T follicular helper cell (primary cell): ENCODE measurements at regions not wholly inside any gene's neighbourhood (a gene's known extent, or its start where the extent isn't known, plus 50 kb on each side); places are given as distances from the start of the nearest gene placed in this dataset.
"Not testable (repeated sequence)": the region's sequence is repeated elsewhere in the genome, so short reads cannot be mapped to it uniquely, and the experiment has no call there.

ENCODE experiments used
- DNase-seq: peaks from one replicate; pipeline ENCODE4 v3.0.0-alpha.2; 2020; ENCODE audit warnings: low read depth

- no peak for DNase-seq
Measured at GRCh38 chr13:48808683-48809082, 155.0 kb downstream of the CYSLTR2 start.

- DNase-seq, result no peak
Measured at GRCh38 chr13:48810013-48810412, 156.3 kb downstream of the CYSLTR2 start.

GRCh38 chr13:48813518-48813917 is 159.8 kb downstream of the CYSLTR2 start:
- DNase-seq, result no peak

GRCh38 chr13:48816700-48817099 is 159.0 kb upstream of the FNDC3A start:
- no peak for DNase-seq

- DNase-seq, result no peak
Measured at GRCh38 chr13:48817166-48817802, 158.4 kb upstream of the FNDC3A start.

- DNase-seq, result no peak
Measured at GRCh38 chr13:48818495-48819356, 157.0 kb upstream of the FNDC3A start.

- no peak for DNase-seq
Measured at GRCh38 chr13:48819376-48819775, 156.3 kb upstream of the FNDC3A start.

GRCh38 chr13:48819899-48820298 is 155.8 kb upstream of the FNDC3A start:
- no peak for DNase-seq

- DNase-seq, result not testable (repeated sequence)
Measured at GRCh38 chr13:48823526-48823925, 152.2 kb upstream of the FNDC3A start.

- no peak for DNase-seq
Measured at GRCh38 chr13:48826039-48826438, 149.7 kb upstream of the FNDC3A start.

GRCh38 chr13:48826922-48827454 is 148.7 kb upstream of the FNDC3A start:
- not testable (repeated sequence) for DNase-seq

GRCh38 chr13:48827709-48828108 is 148.0 kb upstream of the FNDC3A start:
- no peak for DNase-seq

GRCh38 chr13:48828962-48829411 is 146.7 kb upstream of the FNDC3A start:
- no peak for DNase-seq

- DNase-seq, result no peak
Measured at GRCh38 chr13:48829536-48829935, 146.2 kb upstream of the FNDC3A start.

GRCh38 chr13:48831248-48831647 is 144.5 kb upstream of the FNDC3A start:
- DNase-seq, result no peak

- no peak for DNase-seq
Measured at GRCh38 chr13:48833412-48833811, 142.3 kb upstream of the FNDC3A start.

GRCh38 chr13:48835326-48835725 is 140.4 kb upstream of the FNDC3A start:
- DNase-seq, result not testable (repeated sequence)

- no peak for DNase-seq
Measured at GRCh38 chr13:48838193-48838973, 137.3 kb upstream of the FNDC3A start.

- no peak for DNase-seq
Measured at GRCh38 chr13:48839171-48839570, 136.5 kb upstream of the FNDC3A start.

GRCh38 chr13:48840366-48840765 is 135.3 kb upstream of the FNDC3A start:
- DNase-seq, result no peak

- DNase-seq, result no peak
Measured at GRCh38 chr13:48842316-48842715, 133.4 kb upstream of the FNDC3A start.
